ENCODE measurements at regions not wholly inside any gene's neighbourhood (a gene's known extent, or its start where the extent isn't known, plus 50 kb on each side); places are given as distances from the start of the nearest gene placed in this dataset.

GRCh38 chr4:91827914-91828313 lies 475.9 kb upstream of the GRID2 start:
- Histone ChIP-seq H3K9me3 (ENCODE audit: control insufficient read depth, insufficient read depth, low read length) (peaks cover 2% of the 10 kb centered on the region), H3K27me3 (ENCODE audit: control insufficient read depth, insufficient read depth, low read length) (no peaks in the 10 kb centered on the region), H3K27ac (ENCODE audit: low read length) (no peak overlapping the region), H3K36me3 (ENCODE audit: control insufficient read depth, insufficient read depth, low read length) (no peaks in the 10 kb centered on the region), H3K4me1 (ENCODE audit: control insufficient read depth, insufficient read depth, low read length) (no peaks in the 10 kb centered on the region), H3K4me3 (ENCODE audit: low read length) (no peak overlapping the region)
- intact Hi-C loops (cut with micrococcal nuclease): no loop called here
- H3K36me3 Mint-ChIP-seq: peaks cover 15% of the 10 kb centered on the region
- peaks cover 19 to 28% of the 10 kb centered on the region in 2 donors for H3K9me3 Mint-ChIP-seq
- TF ChIP-seq CTCF (IDR thresholded peaks at IDR 0.05): no peak
- no peak for DNase-seq
- no peaks in the 10 kb centered on the region for H3K27me3 Mint-ChIP-seq (ENCODE audit: low read depth in 2 of 2)
- no peak overlapping the region for H3K27ac Mint-ChIP-seq
- no peak overlapping the region for H3K4me3 Mint-ChIP-seq
- no peaks in the 10 kb centered on the region for H3K4me1 Mint-ChIP-seq
- no peak for ATAC-seq

GRCh38 chr4:91829531-91829930 lies 474.2 kb upstream of the GRID2 start:
- no peaks in the 10 kb centered on the region for H3K36me3 ChIP-seq (ENCODE audit: control insufficient read depth, insufficient read depth, low read length)
- peaks cover 15% of the 10 kb centered on the region for H3K36me3 Mint-ChIP-seq
- H3K27ac ChIP-seq (ENCODE audit: low read length): no peak overlapping the region
- no peak overlapping the region for H3K4me3 ChIP-seq (ENCODE audit: low read length)
- no peaks in the 10 kb centered on the region for H3K4me1 Mint-ChIP-seq
- intact Hi-C loops (cut with micrococcal nuclease): no loop called here
- DNase-seq (no peak), ATAC-seq (no peak)
- no peaks in the 10 kb centered on the region for H3K27me3 Mint-ChIP-seq (ENCODE audit: low read depth in 2 of 2)
- no peaks in the 10 kb centered on the region for H3K4me1 ChIP-seq (ENCODE audit: control insufficient read depth, insufficient read depth, low read length)
- WGBS (ENCODE audit: insufficient coverage): no CpG with 5 or more reads among the region's 1 CpG
- H3K27ac Mint-ChIP-seq: no peak overlapping the region
- H3K9me3 ChIP-seq (ENCODE audit: control insufficient read depth, insufficient read depth, low read length): peaks cover 8% of the 10 kb centered on the region
- H3K27me3 ChIP-seq (ENCODE audit: control insufficient read depth, insufficient read depth, low read length): no peaks in the 10 kb centered on the region
- no peak overlapping the region for H3K4me3 Mint-ChIP-seq
- H3K9me3 Mint-ChIP-seq: peaks cover 19 to 20% of the 10 kb centered on the region in 2 donors
- no peak for TF ChIP-seq CTCF (IDR thresholded peaks at IDR 0.05)

- WGBS (ENCODE audit: insufficient coverage): 92% methylated on average over 4 of the region's 4 CpGs
- intact Hi-C loops (cut with micrococcal nuclease): no loop called here
- H3K27me3 Mint-ChIP-seq (ENCODE audit: low read depth in 2 of 2): no peaks in the 10 kb centered on the region
- no peak overlapping the region for H3K4me3 Mint-ChIP-seq
- Histone ChIP-seq H3K27me3 (ENCODE audit: control insufficient read depth, insufficient read depth, low read length) (no peaks in the 10 kb centered on the region), H3K36me3 (ENCODE audit: control insufficient read depth, insufficient read depth, low read length) (no peaks in the 10 kb centered on the region), H3K4me1 (ENCODE audit: control insufficient read depth, insufficient read depth, low read length) (no peaks in the 10 kb centered on the region), H3K4me3 (ENCODE audit: low read length) (no peak overlapping the region), H3K9me3 (ENCODE audit: control insufficient read depth, insufficient read depth, low read length) (peaks cover 14% of the 10 kb centered on the region), H3K27ac (ENCODE audit: low read length) (no peak overlapping the region)
- DNase-seq (no peak), ATAC-seq (no peak)
- no peaks in the 10 kb centered on the region for H3K4me1 Mint-ChIP-seq
- no peak for TF ChIP-seq CTCF (IDR thresholded peaks at IDR 0.05)
- H3K27ac Mint-ChIP-seq: no peak overlapping the region
- peaks cover 15 to 17% of the 10 kb centered on the region in 2 donors for H3K9me3 Mint-ChIP-seq
- peaks cover 4% of the 10 kb centered on the region for H3K36me3 Mint-ChIP-seq
Measured at GRCh38 chr4:91830681-91831395, 472.9 kb upstream of the GRID2 start.

GRCh38 chr4:91837608-91838029 lies 466.1 kb upstream of the GRID2 start:
- Mint-ChIP-seq H3K4me3 (no peak overlapping the region), H3K27me3 (ENCODE audit: low read depth in 2 of 2) (no peaks in the 10 kb centered on the region), H3K27ac (no peak overlapping the region), H3K9me3 (peaks cover 13 to 18% of the 10 kb centered on the region in 2 donors), H3K36me3 (peaks cover 7% of the 10 kb centered on the region), H3K4me1 (no peaks in the 10 kb centered on the region)
- no peaks in the 10 kb centered on the region for H3K36me3 ChIP-seq (ENCODE audit: control insufficient read depth, insufficient read depth, low read length)
- H3K27me3 ChIP-seq (ENCODE audit: control insufficient read depth, insufficient read depth, low read length): no peaks in the 10 kb centered on the region
- no peak overlapping the region for H3K27ac ChIP-seq (ENCODE audit: low read length)
- H3K4me1 ChIP-seq (ENCODE audit: control insufficient read depth, insufficient read depth, low read length): no peaks in the 10 kb centered on the region
- intact Hi-C loops (cut with micrococcal nuclease): no loop called here
- no CpG with 5 or more reads among the region's 1 CpG for WGBS (ENCODE audit: insufficient coverage)
- no peak overlapping the region for H3K4me3 ChIP-seq (ENCODE audit: low read length)
- no peak for TF ChIP-seq CTCF (IDR thresholded peaks at IDR 0.05)
- DNase-seq: no peak
- peaks cover 12% of the 10 kb centered on the region for H3K9me3 ChIP-seq (ENCODE audit: control insufficient read depth, insufficient read depth, low read length)
- ATAC-seq: no peak

Measured in natural killer cell (primary cell).